Fibroblast of skin of abdomen (primary cell): ENCODE measurements at regions not wholly inside any gene's neighbourhood (a gene's known extent, or its start where the extent isn't known, plus 50 kb on each side); places are given as distances from the start of the nearest gene placed in this dataset.

Experiments
- DNase-seq: peaks from one replicate; pipeline ENCODE4 v3.0.0-alpha.2; 2013

DNA sequence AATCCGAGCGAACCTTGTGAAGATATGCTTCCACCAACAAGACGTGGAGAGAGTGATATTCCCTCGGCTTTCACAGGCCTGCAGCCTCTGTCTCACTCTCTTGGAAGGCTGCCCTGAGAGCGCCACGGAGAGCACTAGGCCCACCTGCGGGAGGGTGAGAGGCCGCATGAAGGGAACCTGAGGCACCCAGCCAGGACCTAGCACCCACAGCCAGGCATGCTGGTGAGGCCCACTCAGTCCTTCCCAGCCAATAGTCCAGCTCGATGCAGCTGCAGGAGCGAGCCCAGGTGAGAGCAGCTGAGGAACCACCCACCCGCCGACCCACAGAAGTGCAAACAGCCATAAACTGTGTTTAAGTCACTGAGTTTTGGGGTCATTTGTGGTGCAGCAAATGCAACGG lies 227.2 kb downstream of the QKI start:
- DNase-seq: no peak

DNA sequence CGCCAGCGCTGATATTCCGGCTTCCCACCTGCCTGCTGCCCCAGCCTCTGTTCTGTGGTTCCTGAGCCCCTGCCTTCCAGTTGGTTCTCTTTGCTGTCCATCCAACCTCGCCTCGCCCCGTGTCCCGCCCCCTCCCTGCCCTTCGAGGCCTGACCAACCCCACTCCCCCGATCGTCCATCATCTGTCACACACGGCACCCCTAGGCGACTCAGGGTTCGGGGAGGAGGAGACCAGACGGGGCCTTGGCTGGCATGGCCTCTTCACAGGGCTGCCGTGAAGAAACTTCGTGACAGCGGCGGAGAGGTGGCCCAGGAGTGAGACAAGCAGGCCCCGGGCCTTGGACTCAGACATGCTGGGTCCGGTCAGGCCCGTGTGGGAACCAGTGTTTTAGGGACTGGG lies 226.1 kb downstream of the QKI start:
- DNase-seq: no peak

DNA sequence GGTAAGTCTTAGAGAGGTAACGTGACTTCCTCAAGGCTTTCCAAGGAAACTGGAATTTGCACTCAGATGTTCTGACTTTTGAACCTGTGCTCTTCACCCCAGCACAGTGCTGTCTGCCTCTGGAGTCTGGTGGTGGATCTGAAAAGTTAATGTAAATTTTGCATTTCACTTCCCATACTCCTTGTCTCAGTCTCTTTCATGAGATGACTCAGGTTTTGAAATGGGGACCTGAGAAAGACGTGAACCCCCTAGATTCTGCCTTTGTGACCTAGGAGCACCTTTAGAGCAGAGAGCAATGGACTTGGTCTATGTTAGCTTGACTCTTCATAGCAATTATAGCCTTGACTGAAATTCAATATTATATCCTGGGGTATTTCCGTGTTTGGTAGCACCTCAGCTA lies 223.0 kb downstream of the QKI start:
- DNase-seq: no peak

DNA sequence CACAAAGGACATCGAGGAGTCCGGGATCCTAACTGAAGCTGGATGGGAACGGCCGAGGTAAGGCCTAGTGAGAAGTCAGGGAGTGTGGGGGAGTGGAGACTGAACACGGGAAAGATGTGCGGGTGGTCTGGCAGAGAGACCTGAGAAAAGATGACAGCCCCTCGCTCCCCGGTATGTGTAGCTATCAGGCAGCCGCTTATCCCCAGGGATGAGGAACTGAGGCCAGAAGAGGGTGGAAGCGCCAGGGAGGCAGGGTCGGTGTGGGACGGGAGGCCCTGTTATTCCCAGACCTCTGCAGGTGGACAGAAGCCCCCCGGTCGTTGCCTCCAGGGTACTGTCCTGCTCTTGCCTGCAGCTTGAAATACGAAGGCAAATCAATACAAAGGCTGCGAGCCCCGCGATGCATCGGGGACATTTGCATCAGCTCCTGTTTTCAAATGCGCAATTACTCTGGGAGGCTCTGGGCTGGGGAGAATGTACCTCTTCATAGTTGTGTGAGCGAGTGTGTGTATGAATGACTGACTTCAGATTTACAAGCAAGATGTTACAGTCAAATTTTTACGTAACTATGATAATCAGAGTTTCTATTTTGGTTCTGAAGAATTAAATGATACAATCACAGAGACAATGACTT lies 221.3 kb downstream of the QKI start:
- DNase-seq: no peak

DNA sequence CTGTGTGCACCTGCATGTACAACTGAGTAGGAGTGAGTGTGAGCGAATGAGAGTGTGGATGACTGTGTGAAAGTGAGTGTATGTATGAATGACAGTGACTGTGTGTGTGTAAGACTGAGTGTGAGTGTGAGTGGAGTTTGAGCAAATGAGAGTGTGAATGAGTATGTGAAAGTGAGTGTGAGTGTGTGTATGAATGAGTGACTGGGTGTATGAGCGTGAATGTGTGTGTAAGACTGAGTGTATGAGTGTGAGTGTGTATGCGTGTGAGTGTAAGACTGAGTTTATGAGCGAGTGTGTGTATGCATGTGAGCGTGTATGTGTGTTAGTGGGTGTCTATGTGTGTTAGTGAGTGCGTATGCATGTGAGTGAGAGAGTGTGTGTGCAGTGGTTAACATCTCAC lies 220.8 kb downstream of the QKI start:
- no peak for DNase-seq

DNA sequence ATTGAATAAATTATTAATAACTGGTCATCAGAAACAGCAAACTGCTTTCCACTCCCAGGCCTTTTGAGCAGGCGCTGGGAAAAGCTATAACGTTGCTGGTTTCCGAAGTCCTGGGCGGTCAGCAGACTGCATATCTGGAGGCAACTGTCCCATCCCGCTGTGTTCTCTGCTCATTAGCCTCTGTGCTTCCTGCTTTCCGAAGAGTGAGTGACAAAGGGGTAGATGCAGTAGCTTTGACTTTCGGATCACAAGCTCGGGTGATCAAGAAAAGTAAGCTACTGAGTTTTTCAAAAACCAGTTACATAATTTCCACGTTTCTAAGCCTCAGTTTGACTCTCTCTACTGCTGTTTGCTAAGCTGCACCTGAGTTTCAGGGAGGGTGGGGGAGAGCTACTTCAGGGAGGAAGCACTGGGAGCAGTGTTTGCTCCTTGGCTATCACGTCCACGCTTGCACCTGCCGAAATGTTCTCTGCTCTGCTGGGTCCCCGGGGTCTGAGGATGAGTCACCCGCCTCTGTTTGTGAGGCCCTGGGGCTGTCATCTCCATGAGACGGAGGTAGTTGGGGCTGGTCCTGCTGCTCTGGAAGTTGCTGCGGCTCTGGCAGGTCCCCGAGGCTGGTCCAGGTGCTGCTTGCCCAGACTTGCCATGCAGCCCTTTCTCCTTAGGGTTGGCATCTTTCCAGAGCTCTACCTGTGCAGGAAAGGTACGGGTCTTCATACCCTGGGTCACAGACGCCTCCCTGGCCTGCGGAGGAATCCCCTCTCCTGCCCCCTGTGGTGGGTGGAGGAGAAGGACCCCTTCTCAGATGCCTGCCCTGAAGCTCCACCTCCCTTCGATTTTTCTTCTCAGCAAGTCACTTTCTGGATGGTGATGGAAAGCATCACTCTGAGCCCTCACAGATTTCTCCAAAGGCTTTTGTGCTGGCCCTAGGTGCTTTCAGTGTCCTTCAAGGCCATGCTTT lies 220.0 kb downstream of the QKI start:
- no peak for DNase-seq

DNA sequence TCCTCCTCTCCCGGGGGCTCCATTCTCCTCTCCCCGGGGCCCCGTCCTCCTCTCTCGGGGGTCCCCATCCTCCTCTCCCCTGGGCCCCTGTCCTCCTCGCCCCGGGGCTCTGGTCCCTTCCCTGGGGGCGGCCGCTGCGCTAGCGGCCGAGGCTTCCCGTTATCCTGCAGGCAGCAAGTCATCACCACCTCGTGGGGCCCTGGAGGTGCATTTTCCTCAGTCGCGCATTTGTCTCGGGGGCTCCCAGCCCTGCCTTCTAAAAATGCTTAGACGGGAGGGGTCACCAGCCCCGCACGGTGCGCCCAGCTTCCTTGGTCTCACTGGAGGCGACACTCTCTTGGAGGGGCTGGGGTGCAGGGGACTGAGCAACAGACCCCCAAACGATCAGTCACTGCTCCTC lies 216.5 kb downstream of the QKI start:
- DNase-seq: no peak

DNA sequence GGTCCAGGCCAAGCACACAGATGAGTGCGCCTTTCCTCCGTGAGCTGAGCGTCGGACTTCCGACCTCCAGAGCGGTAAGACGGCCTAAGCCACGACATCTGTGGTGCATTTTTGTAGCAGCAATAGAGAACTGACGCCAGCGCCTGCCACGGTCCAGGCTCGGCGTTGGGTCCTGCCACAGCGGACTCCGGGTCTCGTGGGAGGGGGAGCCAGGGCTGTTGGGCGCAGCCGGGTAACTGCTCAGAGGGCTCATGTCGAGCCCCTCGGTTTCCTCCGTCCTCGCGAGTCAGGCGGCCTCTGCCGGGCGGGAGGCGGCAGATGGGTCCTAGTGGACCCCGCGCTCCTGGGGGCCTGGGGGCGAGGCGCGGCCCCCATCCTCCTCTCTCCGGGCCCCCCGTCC lies 216.1 kb downstream of the QKI start:
- no peak for DNase-seq

DNA sequence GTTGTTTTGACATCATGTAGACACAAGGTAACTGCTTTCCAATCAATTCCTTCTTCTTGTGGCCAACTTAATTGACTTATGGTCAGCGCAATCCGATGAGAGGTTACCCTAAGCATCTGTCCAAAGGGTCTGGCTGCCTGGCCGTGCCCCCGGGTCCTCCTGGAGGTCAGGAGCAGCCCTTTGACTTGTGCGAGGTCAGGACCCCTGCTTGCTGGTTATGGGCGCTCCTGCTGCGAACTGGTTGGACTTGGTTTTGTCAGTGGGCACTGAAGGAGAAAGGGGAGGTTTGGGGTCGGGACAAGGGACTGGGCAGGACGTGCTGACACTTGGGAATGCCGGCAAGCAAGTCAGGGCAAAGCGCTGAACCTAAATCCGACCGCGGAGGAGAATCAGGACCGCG lies 215.6 kb downstream of the QKI start:
- no peak for DNase-seq
